Fibroblast of gingiva (primary cell): ENCODE measurements at regions not wholly inside any gene's neighbourhood (a gene's known extent, or its start where the extent isn't known, plus 50 kb on each side); places are given as distances from the start of the nearest gene placed in this dataset.

ENCODE experiments used
- DNase-seq: peaks from one replicate; pipeline ENCODE4 v3.0.0-alpha.2; 2011; ENCODE audit warnings: low read depth

DNA sequence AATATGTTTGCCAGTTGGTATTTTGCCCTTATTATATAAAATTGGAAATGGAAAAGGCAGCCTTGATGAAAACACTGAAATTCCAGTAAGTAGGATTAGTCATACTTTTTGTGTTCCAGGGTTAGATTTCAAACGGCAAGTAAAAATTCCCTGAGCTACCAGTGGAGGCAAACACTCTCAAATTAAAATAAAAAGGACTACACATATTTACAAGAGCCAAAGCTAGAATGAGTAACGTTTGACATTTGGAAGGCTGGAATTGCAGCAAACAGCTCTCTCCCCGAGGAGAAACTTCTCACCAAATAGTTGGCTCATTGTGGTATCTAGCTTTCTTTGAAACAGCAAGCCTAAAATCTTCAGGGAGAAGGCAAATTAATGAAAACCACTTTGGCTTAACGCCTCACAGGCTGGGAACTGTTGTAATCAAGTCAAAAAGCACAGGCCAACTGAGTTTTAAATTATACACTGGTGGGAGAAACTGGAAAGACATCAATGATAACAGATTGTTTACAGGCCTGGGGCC lies 288.4 kb downstream of the SNX13 start:
- peak; percentile 97 for DNase-seq

DNA sequence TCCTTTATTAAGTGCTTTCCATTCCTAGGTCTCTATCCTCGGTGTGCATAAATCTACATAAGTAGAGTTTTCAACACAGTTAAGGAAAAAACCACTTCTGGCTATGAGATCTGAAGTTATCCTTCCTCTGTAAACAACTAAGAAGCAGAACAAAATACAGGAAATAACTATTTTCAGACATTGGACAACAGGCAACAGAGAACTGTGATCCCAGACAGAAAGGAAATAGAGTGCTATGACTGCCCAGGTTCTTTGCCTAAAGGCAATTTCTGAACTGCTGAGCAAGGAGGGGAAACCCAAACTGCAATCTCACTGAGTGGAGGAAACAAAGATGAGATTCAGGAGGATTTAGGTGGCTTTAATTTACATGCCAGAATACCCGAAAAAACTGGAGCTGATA lies 285.4 kb downstream of the SNX13 start:
- no peak for DNase-seq

DNA sequence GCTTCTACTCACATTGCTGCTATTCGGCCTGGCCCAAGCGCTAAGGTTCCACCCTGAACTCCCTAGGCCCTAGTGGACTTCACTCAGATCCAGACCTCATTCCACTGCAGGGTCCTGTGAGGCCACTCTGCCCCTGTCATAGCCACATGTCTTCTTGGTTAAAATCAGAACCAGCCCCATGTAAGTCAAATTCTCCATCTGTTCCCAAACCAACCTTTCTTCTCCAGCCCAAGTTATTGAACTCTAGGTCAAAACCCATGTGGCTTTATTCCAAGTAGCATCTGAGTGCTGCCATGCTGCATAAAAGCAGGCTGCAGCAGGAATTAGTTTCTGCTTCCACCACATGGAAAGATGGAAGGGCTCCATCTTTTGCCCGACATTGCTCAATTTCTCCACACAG lies 281.2 kb downstream of the SNX13 start:
- DNase-seq: peak; percentile 70

DNA sequence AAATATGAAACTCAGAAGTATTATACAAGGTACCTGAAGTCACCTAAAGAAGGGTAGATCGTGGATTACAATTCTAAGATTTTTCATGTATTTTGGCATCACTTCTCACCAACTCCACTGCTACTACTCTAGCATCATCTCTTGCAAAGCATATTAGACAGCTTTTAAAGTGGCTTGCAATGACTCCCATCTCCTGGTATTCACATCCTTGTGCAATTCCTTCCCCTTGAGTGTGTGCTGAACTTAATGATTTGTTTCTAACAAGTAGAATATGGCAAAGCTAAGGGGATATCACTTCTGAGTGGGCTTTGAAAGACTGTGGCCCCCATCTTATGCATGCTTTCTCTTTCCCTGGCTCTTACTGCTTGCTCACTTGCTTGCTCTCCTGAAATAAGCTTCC lies 280.2 kb downstream of the SNX13 start:
- peak; percentile 77 for DNase-seq

DNA sequence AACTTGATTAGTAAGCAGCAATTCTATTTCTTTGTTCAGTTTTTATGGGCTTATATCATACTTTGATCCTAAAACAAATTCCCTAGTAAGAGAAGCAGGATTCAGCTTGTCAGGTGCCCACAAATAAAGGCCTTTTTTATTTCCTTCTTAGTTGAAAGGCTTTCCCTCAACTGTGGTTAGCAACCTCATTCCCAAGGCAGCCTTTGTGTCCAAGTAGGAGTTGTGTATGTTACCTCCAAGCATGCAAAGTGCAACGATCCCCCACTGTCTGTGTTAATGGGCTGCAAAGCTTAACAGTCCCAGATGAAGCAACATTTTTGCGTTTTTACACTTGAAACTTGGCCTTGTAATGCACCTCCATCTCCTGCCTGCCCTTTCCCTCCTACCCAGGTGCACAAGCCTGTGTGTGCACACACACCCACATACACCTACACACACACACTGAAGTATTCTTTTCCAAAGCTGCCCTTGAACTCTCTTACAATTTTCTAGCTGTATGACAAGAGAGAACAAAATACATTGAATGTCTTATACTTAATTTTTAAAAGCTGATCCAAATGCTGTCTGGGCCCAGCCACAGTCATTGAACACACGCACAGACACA lies 278.2 kb downstream of the SNX13 start:
- no peak for DNase-seq

DNA sequence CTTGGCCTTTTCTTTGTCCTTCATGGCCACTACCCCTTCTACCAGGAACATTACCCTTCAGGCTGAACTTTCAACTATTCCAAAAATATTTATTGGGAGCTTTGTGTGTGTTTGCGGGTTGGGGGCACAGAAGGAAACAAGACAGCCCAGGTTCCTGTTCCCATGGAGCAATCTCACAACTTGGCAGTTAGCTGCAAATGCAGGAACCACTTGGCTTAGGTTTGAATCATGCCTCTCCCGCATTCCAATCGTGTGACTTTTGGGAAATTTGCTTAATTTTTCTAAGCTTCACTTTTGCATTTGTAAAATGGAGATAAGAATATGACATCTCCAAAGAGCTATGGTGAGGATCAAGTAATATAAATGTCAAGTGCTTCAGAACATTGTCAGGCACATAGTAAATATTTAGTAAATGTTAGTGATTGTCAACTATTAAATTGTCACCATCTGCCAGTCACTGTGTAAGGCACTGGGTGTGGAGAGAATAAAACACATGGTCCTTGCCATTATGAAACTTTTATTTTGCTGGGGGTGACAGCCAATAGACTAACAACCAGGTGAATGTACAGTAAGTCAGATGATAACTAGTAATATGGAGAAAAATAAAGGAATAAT lies 277.1 kb downstream of the SNX13 start:
- peak; percentile 76 for DNase-seq

DNA sequence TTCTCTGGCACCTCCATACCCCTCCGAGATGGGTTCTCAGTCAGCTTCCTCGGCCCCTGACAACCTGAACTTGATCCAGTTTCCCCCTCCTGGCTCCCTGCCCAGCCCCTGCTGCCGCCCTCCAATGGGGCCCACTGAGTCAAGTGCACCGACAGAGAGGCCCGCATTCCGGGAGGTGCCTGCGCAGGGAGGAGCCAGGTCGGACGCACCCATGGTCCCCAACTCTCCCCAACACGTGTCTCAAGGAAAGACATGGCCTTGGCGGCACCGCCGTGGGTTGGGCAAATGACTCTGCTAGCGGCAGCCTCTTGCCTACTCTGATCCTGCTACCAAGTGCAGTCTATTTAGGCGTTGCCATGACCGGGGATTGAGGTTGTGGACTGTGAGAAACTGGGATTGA lies 275.3 kb downstream of the SNX13 start:
- DNase-seq: no peak

DNA sequence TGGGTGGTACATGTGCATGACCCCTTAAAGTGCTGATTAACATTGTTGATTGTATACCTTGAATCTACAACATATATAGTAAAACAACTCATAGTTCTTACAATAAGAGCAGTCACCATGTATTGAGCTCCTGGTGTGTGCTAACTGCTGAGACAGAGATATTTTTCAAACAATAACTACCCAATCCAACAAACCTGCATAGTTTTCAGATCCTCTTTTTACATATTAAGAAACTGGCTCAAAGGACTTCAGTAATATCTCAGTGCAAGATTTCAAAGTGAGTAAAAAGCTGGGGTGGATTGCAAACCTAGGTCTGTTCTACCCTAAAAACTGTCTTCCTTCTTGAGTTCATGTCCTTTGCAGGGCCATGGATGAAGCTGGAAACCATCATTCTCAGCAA lies 272.2 kb downstream of the SNX13 start:
- DNase-seq: no peak

GRCh38 chr7:17669204-17669603 lies 271.1 kb downstream of the SNX13 start:
- DNase-seq: no peak

DNA sequence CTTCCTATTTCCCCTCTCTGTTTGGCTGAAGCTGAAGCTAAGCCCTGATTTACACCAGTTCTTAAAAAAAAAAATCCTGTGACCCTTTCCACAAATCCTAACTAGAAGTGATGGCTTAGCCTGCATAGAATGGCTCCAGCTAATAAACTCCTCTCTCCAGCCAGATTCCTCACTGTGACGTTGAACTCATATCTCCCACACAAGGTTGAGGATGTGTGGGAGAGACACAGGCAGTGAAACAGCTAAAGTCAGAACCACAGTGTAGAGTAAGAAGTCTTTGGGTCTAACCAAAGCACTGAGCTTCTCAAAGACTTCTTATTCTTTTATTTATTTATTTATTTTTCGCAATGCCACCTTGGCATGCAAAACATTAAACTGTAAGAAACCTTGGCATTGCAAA lies 268.3 kb downstream of the SNX13 start:
- no peak for DNase-seq

DNA sequence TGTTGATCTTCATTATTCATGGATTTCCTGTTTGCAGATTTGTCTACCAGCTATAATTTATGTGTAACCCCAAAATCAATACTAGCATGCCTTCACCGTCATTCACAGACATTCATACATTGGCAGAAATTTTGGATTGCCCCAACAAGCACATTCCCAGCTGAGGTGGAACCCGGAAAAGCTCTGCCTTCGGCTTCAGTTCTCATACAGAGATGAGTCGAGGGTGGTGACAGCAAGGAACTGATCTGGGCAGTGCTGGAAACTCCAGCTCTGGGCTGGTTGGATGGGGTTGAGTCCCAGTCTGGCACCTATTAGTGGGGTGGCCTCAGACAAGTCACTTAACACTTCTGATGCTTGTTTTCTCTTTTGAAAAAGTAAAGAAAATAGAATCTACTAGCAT lies 267.5 kb downstream of the SNX13 start:
- no peak for DNase-seq

- DNase-seq: peak; percentile 59
Measured at GRCh38 chr7:17674166-17674942, 265.9 kb downstream of the SNX13 start.

DNA sequence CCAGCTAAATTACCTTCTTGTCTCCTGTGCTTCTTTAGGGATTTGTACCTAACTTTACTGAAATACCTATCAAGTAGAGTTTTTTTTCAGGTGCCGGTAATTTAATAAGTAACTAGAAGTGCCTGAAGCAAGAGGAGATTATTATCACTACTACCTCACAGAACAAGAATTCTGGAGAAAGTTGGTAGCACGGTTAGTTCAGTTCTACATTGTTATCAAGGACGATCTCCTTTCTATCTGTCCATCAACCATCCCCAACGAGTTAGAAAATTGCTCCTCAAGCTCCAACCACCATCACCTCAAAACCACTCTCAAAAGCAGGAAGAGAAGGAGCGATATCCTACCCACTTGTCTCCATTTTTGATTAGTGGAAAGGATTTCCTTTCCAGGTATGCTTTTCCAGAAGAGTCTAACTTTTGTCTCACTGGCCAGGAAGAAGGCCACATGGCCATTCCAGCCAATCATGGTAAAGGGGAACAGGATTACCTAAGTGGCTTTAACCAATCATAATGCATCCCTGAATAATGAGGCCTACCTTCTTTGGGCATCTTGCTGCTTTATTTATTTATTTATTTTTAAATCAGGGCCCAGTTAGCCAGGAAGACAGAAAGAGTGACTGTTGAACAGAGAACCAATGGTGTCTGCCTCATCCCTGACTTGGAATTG lies 265.2 kb downstream of the SNX13 start:
- no peak for DNase-seq

GRCh38 chr7:17677408-17677807 lies 262.9 kb downstream of the SNX13 start:
- DNase-seq: peak; percentile 64

- no peak for DNase-seq
Measured at GRCh38 chr7:17678896-17679295, 261.4 kb downstream of the SNX13 start.

DNA sequence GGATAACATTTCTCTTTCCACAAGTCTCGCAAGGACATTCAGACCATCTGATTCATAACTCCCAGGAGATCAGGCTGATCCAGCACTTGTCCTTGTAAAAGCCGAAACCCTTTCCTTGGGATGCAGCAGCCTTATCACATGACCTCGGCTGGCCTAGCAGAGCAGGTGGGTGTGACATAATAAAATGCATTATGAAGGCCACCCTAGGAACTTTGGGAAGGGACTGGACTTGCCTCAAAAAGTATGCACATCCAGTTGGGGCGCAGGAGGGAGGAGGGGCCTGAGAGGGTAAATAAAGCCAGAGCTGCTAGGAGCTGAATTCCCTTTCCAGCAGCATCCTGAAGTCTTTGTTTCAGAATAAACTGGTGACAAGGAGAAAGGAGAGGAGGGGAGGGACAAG lies 260.8 kb downstream of the SNX13 start:
- DNase-seq: peak; percentile 78

DNA sequence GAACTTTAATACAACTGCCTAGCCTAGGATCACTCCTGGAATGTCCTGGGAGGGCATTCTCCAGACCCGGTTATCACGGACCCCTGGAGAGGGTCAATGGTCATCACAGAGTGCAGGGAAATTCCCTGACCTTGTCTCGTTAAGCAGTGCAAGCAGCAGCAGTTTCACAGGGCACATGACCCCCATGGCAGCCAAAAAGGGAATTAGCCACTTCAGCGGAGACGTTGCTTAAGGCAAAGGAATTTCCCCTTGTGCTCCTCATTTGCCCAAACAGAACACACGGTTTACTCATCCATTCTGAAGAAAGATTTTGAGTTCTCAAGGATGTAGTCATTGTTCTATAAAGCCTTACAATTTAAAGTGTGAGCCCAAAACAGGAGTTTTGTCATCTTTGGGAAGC lies 260.3 kb downstream of the SNX13 start:
- peak; percentile 93 for DNase-seq

- DNase-seq: peak; percentile 56
Measured at GRCh38 chr7:17680943-17681351, 259.3 kb downstream of the SNX13 start.

DNA sequence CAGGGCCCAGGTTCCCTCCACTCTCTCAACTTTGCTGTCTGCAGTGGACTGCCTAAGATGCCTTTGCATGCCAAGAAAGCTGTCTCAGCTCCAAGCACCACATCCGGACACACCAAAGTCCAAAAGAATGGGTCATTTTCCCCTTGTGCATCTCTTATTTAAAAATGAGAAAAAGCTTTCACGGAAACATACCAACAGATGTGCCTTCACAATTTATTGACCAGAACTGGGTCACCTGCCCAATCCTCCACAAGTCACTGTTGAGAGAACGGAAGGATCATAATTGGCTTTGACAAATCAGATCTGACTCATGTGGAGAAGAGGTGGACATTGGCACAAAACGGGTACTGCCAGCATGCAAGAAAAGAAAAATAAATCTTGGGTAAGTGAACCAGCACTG lies 258.3 kb downstream of the SNX13 start:
- peak; percentile 71 for DNase-seq

- no peak for DNase-seq
Measured at GRCh38 chr7:17682586-17682985, 257.7 kb downstream of the SNX13 start.

GRCh38 chr7:17685141-17685540 lies 255.2 kb downstream of the SNX13 start:
- DNase-seq: no peak

GRCh38 chr7:17687361-17687760 lies 252.9 kb downstream of the SNX13 start:
- DNase-seq: no peak
